ENCODE measurements at regions not wholly inside any gene's neighbourhood (a gene's known extent, or its start where the extent isn't known, plus 50 kb on each side); places are given as distances from the start of the nearest gene placed in this dataset.
A peak's percentile ranks its signal among the peaks of the same experiment; 100 is the strongest.

DNA sequence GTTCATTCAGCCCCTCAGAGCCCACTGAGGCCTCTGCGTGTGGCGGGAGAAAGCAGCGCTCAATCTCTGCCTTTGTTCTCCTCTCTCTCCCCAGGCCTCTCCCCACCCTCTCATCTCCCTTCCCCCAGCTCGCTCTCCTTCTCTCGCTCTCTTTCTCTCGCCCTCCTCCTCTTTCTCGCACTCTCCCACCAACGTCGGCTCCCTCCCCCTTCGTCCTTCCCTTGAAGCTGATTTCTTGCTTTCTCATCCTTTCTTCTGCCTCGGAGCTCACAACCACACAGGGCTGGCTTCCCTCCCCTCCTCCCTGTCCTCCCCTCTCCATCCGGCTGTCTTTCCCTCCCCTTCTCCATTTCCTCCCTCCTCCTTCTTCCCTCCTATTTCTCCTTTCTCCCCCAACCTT, 96.4 kb downstream of the LRRC74A start:
- TF ChIP-seq, protein P1, sequence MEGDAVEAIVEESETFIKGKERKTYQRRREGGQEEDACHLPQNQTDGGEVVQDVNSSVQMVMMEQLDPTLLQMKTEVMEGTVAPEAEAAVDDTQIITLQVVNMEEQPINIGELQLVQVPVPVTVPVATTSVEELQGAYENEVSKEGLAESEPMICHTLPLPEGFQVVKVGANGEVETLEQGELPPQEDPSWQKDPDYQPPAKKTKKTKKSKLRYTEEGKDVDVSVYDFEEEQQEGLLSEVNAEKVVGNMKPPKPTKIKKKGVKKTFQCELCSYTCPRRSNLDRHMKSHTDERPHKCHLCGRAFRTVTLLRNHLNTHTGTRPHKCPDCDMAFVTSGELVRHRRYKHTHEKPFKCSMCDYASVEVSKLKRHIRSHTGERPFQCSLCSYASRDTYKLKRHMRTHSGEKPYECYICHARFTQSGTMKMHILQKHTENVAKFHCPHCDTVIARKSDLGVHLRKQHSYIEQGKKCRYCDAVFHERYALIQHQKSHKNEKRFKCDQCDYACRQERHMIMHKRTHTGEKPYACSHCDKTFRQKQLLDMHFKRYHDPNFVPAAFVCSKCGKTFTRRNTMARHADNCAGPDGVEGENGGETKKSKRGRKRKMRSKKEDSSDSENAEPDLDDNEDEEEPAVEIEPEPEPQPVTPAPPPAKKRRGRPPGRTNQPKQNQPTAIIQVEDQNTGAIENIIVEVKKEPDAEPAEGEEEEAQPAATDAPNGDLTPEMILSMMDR (conservative IDR thresholded peaks at IDR 0.05; ENCODE audit: low read depth, low read length), result no peak
- no peak for TF ChIP-seq EZH2 (IDR thresholded peaks at IDR 0.05; ENCODE audit: borderline replicate concordance, low read depth, low read length, poor library complexity, severe bottlenecking)
- peak; percentile 64 for DNase-seq (ENCODE audit: low spot score)
- ChIA-PET CTCF (interaction anchor here (0.6 kb wide), 1 partner anchor 11 kb away, joined by 3 read pairs; no protein-coding TSS in a partner anchor), POLR2A (ENCODE audit: low non-redundant PET) (interaction anchor here (0.7 kb wide), 1 partner anchor 137 kb away, joined by 9 read pairs; no protein-coding TSS in a partner anchor)
- intact Hi-C loops (cut with micrococcal nuclease; ENCODE audit: unreplicated experiment), result no loop called here
- H3K36me3 ChIP-seq (ENCODE audit: insufficient read depth, low read length, poor library complexity, severe bottlenecking), result no peaks in the 10 kb centered on the region
- H3K27ac ChIP-seq (ENCODE audit: low read depth, low read length, poor library complexity, severe bottlenecking), result peak overlapping the region; percentile 99
- no peaks in the 10 kb centered on the region for H3K9me3 ChIP-seq (ENCODE audit: low read depth, low read length, poor library complexity, severe bottlenecking)
- H3K4me3 ChIP-seq (ENCODE audit: low read depth, low read length, poor library complexity, severe bottlenecking), result no peak overlapping the region
- no peaks in the 10 kb centered on the region for H3K27me3 ChIP-seq (replicated peaks; ENCODE audit: insufficient read depth, low read depth, low read length, poor library complexity)
- peaks cover 80% of the 10 kb centered on the region for H3K4me1 ChIP-seq (ENCODE audit: insufficient read depth, low read length, poor library complexity, severe bottlenecking)
- no TSS peak for BruUV-seq (replicated peaks)

DNA sequence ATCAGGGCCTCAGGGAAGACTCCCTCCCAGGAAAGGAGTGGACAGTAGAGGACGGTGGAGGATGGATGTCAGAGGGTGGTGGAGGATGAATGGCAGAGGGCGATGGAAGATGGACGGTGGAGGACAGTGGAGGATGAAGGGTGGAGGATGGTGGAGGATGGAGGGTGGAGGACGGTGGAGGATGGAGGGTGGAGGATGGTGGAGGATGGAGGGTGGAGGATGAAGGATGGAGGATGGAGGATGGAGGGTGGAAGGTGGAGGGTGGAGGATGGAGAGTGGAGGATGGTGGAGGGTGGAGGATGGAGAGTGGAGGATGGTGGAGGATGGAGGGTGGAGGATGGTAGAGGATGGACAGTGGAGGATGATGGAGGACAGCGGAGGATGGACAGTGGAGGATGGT, 95.9 kb downstream of the LRRC74A start:
- peaks cover 82% of the 10 kb centered on the region for H3K4me1 ChIP-seq (ENCODE audit: insufficient read depth, low read length, poor library complexity, severe bottlenecking)
- ChIA-PET POLR2A (ENCODE audit: low non-redundant PET) (no interaction called here), CTCF (no interaction called here)
- no peak for TF ChIP-seq EZH2 (IDR thresholded peaks at IDR 0.05; ENCODE audit: borderline replicate concordance, low read depth, low read length, poor library complexity, severe bottlenecking)
- TF ChIP-seq, protein P1 (conservative IDR thresholded peaks at IDR 0.05; ENCODE audit: low read depth, low read length), result no peak
- intact Hi-C loops (cut with micrococcal nuclease; ENCODE audit: unreplicated experiment), result no loop called here
- DNase-seq (ENCODE audit: low spot score), result no peak
- no TSS peak for BruUV-seq (replicated peaks)
- no peaks in the 10 kb centered on the region for H3K9me3 ChIP-seq (ENCODE audit: low read depth, low read length, poor library complexity, severe bottlenecking)
- H3K36me3 ChIP-seq (ENCODE audit: insufficient read depth, low read length, poor library complexity, severe bottlenecking), result no peaks in the 10 kb centered on the region
- H3K4me3 ChIP-seq (ENCODE audit: low read depth, low read length, poor library complexity, severe bottlenecking), result no peak overlapping the region
- H3K27me3 ChIP-seq (replicated peaks; ENCODE audit: insufficient read depth, low read depth, low read length, poor library complexity), result no peaks in the 10 kb centered on the region
- peak overlapping the region; percentile 99 for H3K27ac ChIP-seq (ENCODE audit: low read depth, low read length, poor library complexity, severe bottlenecking)

DNA sequence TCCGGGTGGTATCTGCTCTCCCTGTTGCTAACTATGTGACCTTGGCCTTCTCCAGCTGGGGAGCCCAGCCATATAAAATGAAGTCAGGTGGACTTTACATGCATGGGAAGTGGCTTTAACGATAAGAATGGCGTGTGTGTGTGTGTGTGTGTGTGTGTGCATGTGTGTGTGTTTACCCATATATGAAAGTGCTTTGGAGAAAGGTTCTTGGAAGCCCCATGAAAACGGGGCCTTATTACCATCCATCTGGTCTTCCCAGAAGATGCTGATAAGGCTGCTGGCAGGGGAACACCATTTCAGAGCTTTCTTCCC, 94.8 kb downstream of the LRRC74A start:
- no peaks in the 10 kb centered on the region for H3K36me3 ChIP-seq (ENCODE audit: insufficient read depth, low read length, poor library complexity, severe bottlenecking)
- BruUV-seq (replicated peaks), result no TSS peak
- H3K9me3 ChIP-seq (ENCODE audit: low read depth, low read length, poor library complexity, severe bottlenecking), result no peaks in the 10 kb centered on the region
- no peak for DNase-seq (ENCODE audit: low spot score)
- H3K4me1 ChIP-seq (ENCODE audit: insufficient read depth, low read length, poor library complexity, severe bottlenecking), result peaks cover 89% of the 10 kb centered on the region
- no peaks in the 10 kb centered on the region for H3K27me3 ChIP-seq (replicated peaks; ENCODE audit: insufficient read depth, low read depth, low read length, poor library complexity)
- peak overlapping the region; percentile 99 for H3K27ac ChIP-seq (ENCODE audit: low read depth, low read length, poor library complexity, severe bottlenecking)
- ChIA-PET POLR2A (ENCODE audit: low non-redundant PET) (interaction anchor here (1.5 kb wide), 1 partner anchor 119 kb away, joined by 5 read pairs; no protein-coding TSS in a partner anchor), CTCF (interaction anchor here (1.2 to 2.3 kb wide), 2 partner anchors 25 to 26 kb away, joined by 4 to 7 read pairs; no protein-coding TSS in a partner anchor)
- no peak overlapping the region for H3K4me3 ChIP-seq (ENCODE audit: low read depth, low read length, poor library complexity, severe bottlenecking)
- TF ChIP-seq EZH2 (IDR thresholded peaks at IDR 0.05; ENCODE audit: borderline replicate concordance, low read depth, low read length, poor library complexity, severe bottlenecking), result no peak
- TF ChIP-seq, protein P1 (conservative IDR thresholded peaks at IDR 0.05; ENCODE audit: low read depth, low read length), result no peak
- intact Hi-C loops (cut with micrococcal nuclease; ENCODE audit: unreplicated experiment), result loop anchor here (2.0 kb wide), 1 partner anchor 26 kb away; no protein-coding TSS in a partner anchor

All from A673 (cell line).